GM12891 (cell line): ENCODE measurements at regions not wholly inside any gene's neighbourhood (a gene's known extent, or its start where the extent isn't known, plus 50 kb on each side); places are given as distances from the start of the nearest gene placed in this dataset.

Source experiments
- POLR2A ChIP-seq: IDR thresholded peaks from 2 replicates; pipeline ENCODE4 v1.6.1; 2011; ENCODE audit warnings: low read depth, low read length, control low read depth
- POLR2AphosphoS5 ChIP-seq: IDR thresholded peaks from 2 replicates; pipeline ENCODE4 v1.6.1; 2011; ENCODE audit warnings: low read depth, low read length, control low read depth
- POU2F2 ChIP-seq: IDR thresholded peaks from 2 replicates; pipeline ENCODE4 v1.6.1; 2011; ENCODE audit warnings: low read depth, mild to moderate bottlenecking, control low read depth, low read length, moderate library complexity
- SPI1 ChIP-seq: IDR thresholded peaks from 2 replicates; pipeline ENCODE4 v1.6.1; 2011; ENCODE audit warnings: low read depth, low read length, control low read depth
- TAF1 ChIP-seq: IDR thresholded peaks from 2 replicates; pipeline ENCODE4 v1.6.1; 2011; ENCODE audit warnings: low read depth, low read length, control low read depth

DNA sequence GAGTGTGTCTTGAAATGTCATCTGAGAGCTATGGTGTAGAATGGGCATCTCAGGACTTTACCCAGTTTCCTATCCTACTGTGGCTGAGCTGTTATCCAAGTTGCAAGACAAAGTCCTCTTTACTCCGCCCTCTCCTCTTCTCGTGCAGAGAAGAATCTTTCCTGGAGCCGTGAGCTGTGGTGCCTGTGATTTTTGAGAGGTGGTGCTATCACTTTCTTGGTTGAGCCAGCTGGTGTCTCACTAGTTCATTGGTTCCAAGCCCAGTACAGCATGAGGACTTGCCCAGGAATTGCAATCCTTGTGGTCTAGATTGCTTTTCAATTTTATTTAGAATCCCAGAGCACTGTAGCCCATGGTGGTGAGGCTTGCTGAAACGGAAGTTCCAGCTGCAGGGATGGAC, 2300.3 kb downstream of the MAT2B start:
- TF ChIP-seq POLR2AphosphoS5 (no peak), POLR2A (no peak), TAF1 (no peak), POU2F2 (no peak), SPI1 (no peak)
